ENCODE measurements at regions not wholly inside any gene's neighbourhood (a gene's known extent, or its start where the extent isn't known, plus 50 kb on each side); places are given as distances from the start of the nearest gene placed in this dataset.
"Not testable (repeated sequence)": the region's sequence is repeated elsewhere in the genome, so short reads cannot be mapped to it uniquely, and the experiment has no call there.

DNA sequence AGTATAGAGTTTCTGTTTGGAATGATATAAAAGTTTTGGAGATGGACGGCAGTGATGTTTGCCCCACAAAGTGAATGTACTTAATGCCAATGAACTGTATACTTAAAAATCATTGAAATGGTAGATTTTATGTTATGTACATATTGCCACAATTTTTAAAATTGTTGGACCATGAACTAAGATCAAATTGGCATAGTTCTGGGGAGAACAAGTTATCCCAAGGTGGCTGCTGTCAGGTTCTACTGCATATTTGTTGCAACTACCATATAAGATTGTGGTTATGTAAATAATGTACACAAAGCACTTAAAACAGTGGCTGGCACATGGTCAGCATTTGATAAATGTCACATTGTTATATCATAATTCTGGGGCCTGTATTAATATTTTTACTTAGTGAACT, 466.4 kb downstream of the SIPA1L2 start:
- no peaks in the 10 kb centered on the region for H3K4me1 ChIP-seq (ENCODE audit: control insufficient read depth, low read length)
- no peaks in the 10 kb centered on the region for H3K79me2 ChIP-seq (ENCODE audit: control insufficient read depth, low read length)
- H3K9me2 ChIP-seq (replicated peaks; ENCODE audit: control insufficient read depth, low read length), result no peaks in the 10 kb centered on the region
- H3K9me3 ChIP-seq (ENCODE audit: control insufficient read depth, insufficient read depth, low read length), result no peaks in the 10 kb centered on the region; the same call in 1 of the 2 replicates
- no peak overlapping the region for H3K4me2 ChIP-seq (ENCODE audit: low read length)
- H3F3A ChIP-seq (ENCODE audit: control insufficient read depth, insufficient read depth), result no peaks in the 10 kb centered on the region
- H3K27me3 ChIP-seq (ENCODE audit: control insufficient read depth, low read length), result no peaks in the 10 kb centered on the region
- no peak overlapping the region for H3K27ac ChIP-seq (ENCODE audit: low read depth, low read length)
- no peaks in the 10 kb centered on the region for H4K20me1 ChIP-seq (ENCODE audit: control insufficient read depth, insufficient read depth, low read depth, low read length)
- no peak overlapping the region for H3K4me3 ChIP-seq (ENCODE audit: low read length)
- TF ChIP-seq, protein P1, sequence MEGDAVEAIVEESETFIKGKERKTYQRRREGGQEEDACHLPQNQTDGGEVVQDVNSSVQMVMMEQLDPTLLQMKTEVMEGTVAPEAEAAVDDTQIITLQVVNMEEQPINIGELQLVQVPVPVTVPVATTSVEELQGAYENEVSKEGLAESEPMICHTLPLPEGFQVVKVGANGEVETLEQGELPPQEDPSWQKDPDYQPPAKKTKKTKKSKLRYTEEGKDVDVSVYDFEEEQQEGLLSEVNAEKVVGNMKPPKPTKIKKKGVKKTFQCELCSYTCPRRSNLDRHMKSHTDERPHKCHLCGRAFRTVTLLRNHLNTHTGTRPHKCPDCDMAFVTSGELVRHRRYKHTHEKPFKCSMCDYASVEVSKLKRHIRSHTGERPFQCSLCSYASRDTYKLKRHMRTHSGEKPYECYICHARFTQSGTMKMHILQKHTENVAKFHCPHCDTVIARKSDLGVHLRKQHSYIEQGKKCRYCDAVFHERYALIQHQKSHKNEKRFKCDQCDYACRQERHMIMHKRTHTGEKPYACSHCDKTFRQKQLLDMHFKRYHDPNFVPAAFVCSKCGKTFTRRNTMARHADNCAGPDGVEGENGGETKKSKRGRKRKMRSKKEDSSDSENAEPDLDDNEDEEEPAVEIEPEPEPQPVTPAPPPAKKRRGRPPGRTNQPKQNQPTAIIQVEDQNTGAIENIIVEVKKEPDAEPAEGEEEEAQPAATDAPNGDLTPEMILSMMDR (IDR thresholded peaks at IDR 0.05; ENCODE audit: low read depth, low read length, poor library complexity, severe bottlenecking), result no peak
- no peak for TF ChIP-seq EZH2phosphoT487 (IDR thresholded peaks at IDR 0.05; ENCODE audit: borderline replicate concordance, low read length)
- H3K36me3 ChIP-seq (ENCODE audit: control insufficient read depth, low read length), result no peaks in the 10 kb centered on the region

DNA sequence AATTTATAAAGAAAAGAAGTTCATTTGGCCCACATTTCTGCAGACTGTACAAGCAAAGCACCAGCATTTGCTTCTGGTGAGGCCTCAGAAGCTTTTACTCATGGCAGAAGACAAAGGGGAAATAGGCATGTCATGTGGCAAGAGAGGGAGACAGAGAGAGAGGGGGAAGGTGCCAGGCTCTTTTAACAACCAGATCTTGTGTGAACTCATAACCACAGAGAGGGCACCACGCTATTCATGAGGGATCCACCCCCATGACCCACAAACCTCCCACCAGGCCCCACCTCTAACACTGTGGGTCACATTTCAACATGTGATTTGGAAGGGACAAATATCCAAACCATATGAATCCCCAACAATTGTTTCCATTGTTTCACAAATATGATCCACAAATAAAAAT, 467.9 kb downstream of the SIPA1L2 start:
- no peaks in the 10 kb centered on the region for H3K27me3 ChIP-seq (ENCODE audit: control insufficient read depth, low read length)
- H3K36me3 ChIP-seq (ENCODE audit: control insufficient read depth, low read length), result no peaks in the 10 kb centered on the region
- no peak overlapping the region for H3K27ac ChIP-seq (ENCODE audit: low read depth, low read length)
- no peaks in the 10 kb centered on the region for H3K4me1 ChIP-seq (ENCODE audit: control insufficient read depth, low read length)
- no peak for TF ChIP-seq EZH2phosphoT487 (IDR thresholded peaks at IDR 0.05; ENCODE audit: borderline replicate concordance, low read length)
- TF ChIP-seq, protein P1 (IDR thresholded peaks at IDR 0.05; ENCODE audit: low read depth, low read length, poor library complexity, severe bottlenecking), result no peak
- no peaks in the 10 kb centered on the region for H4K20me1 ChIP-seq (ENCODE audit: control insufficient read depth, insufficient read depth, low read depth, low read length)
- H3K9me2 ChIP-seq (replicated peaks; ENCODE audit: control insufficient read depth, low read length), result no peaks in the 10 kb centered on the region
- H3K79me2 ChIP-seq (ENCODE audit: control insufficient read depth, low read length), result no peaks in the 10 kb centered on the region
- no peaks in the 10 kb centered on the region; the same call in 1 of the 2 replicates for H3K9me3 ChIP-seq (ENCODE audit: control insufficient read depth, insufficient read depth, low read length)
- H3K4me3 ChIP-seq (ENCODE audit: low read length), result no peak overlapping the region
- no peaks in the 10 kb centered on the region for H3F3A ChIP-seq (ENCODE audit: control insufficient read depth, insufficient read depth)
- no peak overlapping the region for H3K4me2 ChIP-seq (ENCODE audit: low read length)

DNA sequence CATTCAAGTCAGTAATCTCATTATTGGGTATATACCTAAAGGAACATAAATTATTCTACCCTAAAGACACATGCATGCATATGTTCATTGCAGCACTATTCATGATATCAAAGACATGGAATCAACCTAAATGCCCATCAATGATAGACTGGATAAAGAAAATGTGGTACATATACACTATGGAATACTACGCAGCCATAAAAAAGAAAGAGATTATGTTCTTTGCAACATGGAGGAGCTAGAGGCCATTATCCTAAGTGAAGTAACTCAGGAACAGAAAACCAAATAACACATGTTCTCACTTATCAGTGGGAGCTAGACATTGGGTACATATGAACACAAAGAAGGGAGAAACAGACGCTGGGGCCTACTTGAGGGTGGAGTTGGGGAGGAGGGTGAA, 471.4 kb downstream of the SIPA1L2 start:
- H3K4me3 ChIP-seq (ENCODE audit: low read length); H3K4me2 ChIP-seq (ENCODE audit: low read length); H3K9me2 ChIP-seq (replicated peaks; ENCODE audit: control insufficient read depth, low read length); H3K4me1 ChIP-seq (ENCODE audit: control insufficient read depth, low read length); H3K9me3 ChIP-seq (ENCODE audit: control insufficient read depth, insufficient read depth, low read length); H3K27me3 ChIP-seq (ENCODE audit: control insufficient read depth, low read length); H3K27ac ChIP-seq (ENCODE audit: low read depth, low read length); H3F3A ChIP-seq (ENCODE audit: control insufficient read depth, insufficient read depth); H3K36me3 ChIP-seq (ENCODE audit: control insufficient read depth, low read length); H3K79me2 ChIP-seq (ENCODE audit: control insufficient read depth, low read length); H4K20me1 ChIP-seq (ENCODE audit: control insufficient read depth, insufficient read depth, low read depth, low read length): not testable (repeated sequence)

DNA sequence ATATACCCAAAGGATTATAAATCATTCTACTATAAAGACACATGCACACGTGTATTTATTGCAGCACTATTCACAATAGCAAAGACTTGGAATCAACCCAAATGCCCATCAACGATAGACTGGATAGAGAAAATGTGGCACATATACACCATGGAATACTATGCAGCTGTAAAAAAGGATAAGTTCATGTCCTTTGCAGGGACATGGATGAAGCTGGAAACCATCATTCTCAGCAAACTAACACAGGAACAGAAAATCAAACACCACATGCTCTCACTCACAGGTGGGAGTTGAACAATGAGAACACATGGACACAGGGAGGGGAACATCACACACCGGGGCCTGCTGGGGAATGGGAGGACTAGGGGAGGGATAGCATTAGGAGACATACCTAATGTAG, 473.9 kb downstream of the SIPA1L2 start:
- not testable (repeated sequence) for H3K27ac ChIP-seq (ENCODE audit: low read depth, low read length); H3K4me1 ChIP-seq (ENCODE audit: control insufficient read depth, low read length); H4K20me1 ChIP-seq (ENCODE audit: control insufficient read depth, insufficient read depth, low read depth, low read length); H3F3A ChIP-seq (ENCODE audit: control insufficient read depth, insufficient read depth); H3K4me2 ChIP-seq (ENCODE audit: low read length); H3K4me3 ChIP-seq (ENCODE audit: low read length); H3K9me3 ChIP-seq (ENCODE audit: control insufficient read depth, insufficient read depth, low read length); H3K9me2 ChIP-seq (replicated peaks; ENCODE audit: control insufficient read depth, low read length); H3K27me3 ChIP-seq (ENCODE audit: control insufficient read depth, low read length); H3K36me3 ChIP-seq (ENCODE audit: control insufficient read depth, low read length); H3K79me2 ChIP-seq (ENCODE audit: control insufficient read depth, low read length)

All from DOHH2 (cell line).